ENCODE measurements at regions not wholly inside any gene's neighbourhood (a gene's known extent, or its start where the extent isn't known, plus 50 kb on each side); places are given as distances from the start of the nearest gene placed in this dataset.
"Not testable (repeated sequence)": the region's sequence is repeated elsewhere in the genome, so short reads cannot be mapped to it uniquely, and the experiment has no call there.

DNA sequence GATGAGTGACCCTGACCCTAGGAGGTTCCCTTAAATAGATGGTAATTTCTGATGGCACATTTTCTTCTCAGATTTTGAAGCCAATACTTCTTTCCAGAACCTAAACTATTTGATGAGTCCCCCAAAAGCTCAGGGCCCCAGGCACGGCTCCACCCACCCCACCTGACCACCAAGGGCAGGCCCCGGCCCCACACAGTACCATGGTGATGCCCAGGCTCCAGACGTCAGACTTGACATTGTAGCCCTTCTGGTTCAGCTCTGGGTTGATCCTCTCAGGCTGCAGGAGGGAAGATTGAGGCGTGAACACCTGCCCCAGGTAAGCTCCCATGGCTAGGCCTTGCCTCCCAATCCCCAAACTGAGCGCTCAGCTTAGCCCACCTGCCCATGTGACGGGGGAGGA, 90.3 kb downstream of the KCNJ18 start:
- 76% methylated on average over 3 of the region's 6 CpGs for WGBS (ENCODE audit: insufficient coverage)
- H3K27ac ChIP-seq (ENCODE audit: insufficient read depth in 1 of 2, low read depth in 1 of 2, low read length in 2 of 2, poor library complexity in 1 of 2, severe bottlenecking in 2 of 2); CTCF ChIA-PET; H3K36me3 ChIP-seq (ENCODE audit: control insufficient read depth in 4 of 4, insufficient read depth in 4 of 4, low read length in 3 of 4); H3K27me3 ChIP-seq (replicated peaks in 2 of 5; ENCODE audit: control insufficient read depth in 4 of 5, insufficient read depth in 5 of 5, low read length in 4 of 5); H3K9me3 ChIP-seq (ENCODE audit: control extremely low read depth in 1 of 5, control insufficient read depth in 4 of 5, insufficient read depth in 2 of 5, low read depth in 1 of 5, low read length in 4 of 5); H3K4me1 ChIP-seq (ENCODE audit: control extremely low read depth in 1 of 4, control insufficient read depth in 4 of 4, insufficient read depth in 4 of 4, low read length in 3 of 4); POLR2A ChIA-PET; DNase-seq; H3K4me3 ChIP-seq (ENCODE audit: control insufficient read depth in 1 of 7, extremely low read depth in 1 of 7, insufficient read depth in 4 of 7, low read depth in 2 of 7, low read length in 6 of 7): not testable (repeated sequence)

DNA sequence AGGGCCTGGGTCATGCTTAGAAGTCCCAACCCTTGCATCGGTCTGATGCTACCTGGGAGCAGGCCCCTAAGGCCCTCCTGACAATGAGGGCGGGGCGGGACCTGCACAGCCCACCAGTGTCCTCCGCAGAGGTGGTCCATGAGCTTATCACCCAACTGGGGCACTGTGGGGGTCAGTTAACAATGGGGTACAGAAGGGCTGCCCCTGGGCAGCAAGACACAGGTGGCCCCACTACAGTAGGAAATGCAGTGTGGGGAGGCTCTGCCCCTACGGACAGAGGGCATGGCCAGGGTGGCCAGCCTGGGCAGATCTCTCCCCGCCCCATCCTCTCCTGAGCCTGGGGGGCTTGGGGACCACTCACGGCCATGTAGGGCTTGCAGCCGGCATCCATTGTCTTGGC, 90.7 kb downstream of the KCNJ18 start:
- H3K27ac ChIP-seq (ENCODE audit: insufficient read depth in 1 of 2, low read depth in 1 of 2, low read length in 2 of 2, poor library complexity in 1 of 2, severe bottlenecking in 2 of 2); DNase-seq; H3K36me3 ChIP-seq (ENCODE audit: control insufficient read depth in 4 of 4, insufficient read depth in 4 of 4, low read length in 3 of 4); H3K4me3 ChIP-seq (ENCODE audit: control insufficient read depth in 1 of 7, extremely low read depth in 1 of 7, insufficient read depth in 4 of 7, low read depth in 2 of 7, low read length in 6 of 7); H3K9me3 ChIP-seq (ENCODE audit: control extremely low read depth in 1 of 5, control insufficient read depth in 4 of 5, insufficient read depth in 2 of 5, low read depth in 1 of 5, low read length in 4 of 5); POLR2A ChIA-PET; H3K4me1 ChIP-seq (ENCODE audit: control extremely low read depth in 1 of 4, control insufficient read depth in 4 of 4, insufficient read depth in 4 of 4, low read length in 3 of 4); CTCF ChIA-PET; H3K27me3 ChIP-seq (replicated peaks in 2 of 5; ENCODE audit: control insufficient read depth in 4 of 5, insufficient read depth in 5 of 5, low read length in 4 of 5): not testable (repeated sequence)
- 92% methylated on average over 2 of the region's 8 CpGs for WGBS (ENCODE audit: insufficient coverage)

DNA sequence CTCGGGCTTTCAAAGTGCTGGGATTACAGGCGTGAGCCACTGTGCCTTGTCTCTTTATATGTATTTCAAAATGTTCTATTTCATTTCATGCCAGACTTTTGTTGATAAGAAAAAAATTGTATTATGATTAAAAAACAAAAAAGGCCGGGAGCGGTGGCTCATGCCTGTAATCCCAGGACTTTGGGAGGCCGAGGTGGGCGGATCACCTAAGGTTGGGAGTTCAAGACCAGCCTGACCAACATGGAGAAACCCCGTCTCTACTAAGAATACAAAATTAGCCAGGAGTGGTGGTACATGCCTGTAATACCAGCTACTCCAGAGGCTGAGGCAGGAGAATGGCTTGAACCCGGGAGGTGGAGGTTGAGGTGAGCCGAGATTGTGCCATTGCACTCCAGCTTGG, 121.9 kb downstream of the KCNJ18 start:
- 87% methylated on average over 6 of the region's 9 CpGs for WGBS (ENCODE audit: insufficient coverage)
- POLR2A ChIA-PET; H3K4me3 ChIP-seq (ENCODE audit: control insufficient read depth in 1 of 7, extremely low read depth in 1 of 7, insufficient read depth in 4 of 7, low read depth in 2 of 7, low read length in 6 of 7); H3K36me3 ChIP-seq (ENCODE audit: control insufficient read depth in 4 of 4, insufficient read depth in 4 of 4, low read length in 3 of 4); H3K27me3 ChIP-seq (replicated peaks in 2 of 5; ENCODE audit: control insufficient read depth in 4 of 5, insufficient read depth in 5 of 5, low read length in 4 of 5); CTCF ChIA-PET; DNase-seq; H3K27ac ChIP-seq (ENCODE audit: insufficient read depth in 1 of 2, low read depth in 1 of 2, low read length in 2 of 2, poor library complexity in 1 of 2, severe bottlenecking in 2 of 2); H3K9me3 ChIP-seq (ENCODE audit: control extremely low read depth in 1 of 5, control insufficient read depth in 4 of 5, insufficient read depth in 2 of 5, low read depth in 1 of 5, low read length in 4 of 5); H3K4me1 ChIP-seq (ENCODE audit: control extremely low read depth in 1 of 4, control insufficient read depth in 4 of 4, insufficient read depth in 4 of 4, low read length in 3 of 4): not testable (repeated sequence)

DNA sequence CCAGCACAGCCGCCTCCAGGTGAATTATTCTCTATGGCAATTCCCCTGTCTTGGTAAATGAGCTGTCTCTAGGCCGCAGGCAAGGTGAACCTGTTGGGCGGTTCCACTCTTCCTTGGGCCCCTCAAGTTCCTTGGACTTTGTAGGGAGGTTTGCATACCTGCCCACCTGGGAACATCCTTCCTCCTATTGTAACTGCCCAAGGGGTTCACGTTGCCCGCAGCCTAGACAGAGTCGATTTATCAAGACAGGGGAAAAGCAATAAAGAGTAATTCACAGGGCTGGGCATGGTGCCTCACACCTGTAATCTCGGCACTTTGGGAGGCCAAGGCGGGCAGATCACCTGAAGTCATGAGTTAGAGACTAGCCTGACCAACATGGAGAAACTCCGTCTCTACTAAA, 122.5 kb downstream of the KCNJ18 start:
- H3K27ac ChIP-seq (ENCODE audit: insufficient read depth in 1 of 2, low read depth in 1 of 2, low read length in 2 of 2, poor library complexity in 1 of 2, severe bottlenecking in 2 of 2) = no peak overlapping the region
- no peaks in the 10 kb centered on the region for H3K36me3 ChIP-seq (ENCODE audit: control insufficient read depth in 4 of 4, insufficient read depth in 4 of 4, low read length in 3 of 4)
- 89% methylated on average over 9 of the region's 9 CpGs for WGBS (ENCODE audit: insufficient coverage)
- H3K4me1 ChIP-seq (ENCODE audit: control extremely low read depth in 1 of 4, control insufficient read depth in 4 of 4, insufficient read depth in 4 of 4, low read length in 3 of 4) = no peaks in the 10 kb centered on the region
- no peak for DNase-seq
- ChIA-PET CTCF (no interaction called here), POLR2A (no interaction called here)
- H3K4me3 ChIP-seq (ENCODE audit: control insufficient read depth in 1 of 7, extremely low read depth in 1 of 7, insufficient read depth in 4 of 7, low read depth in 2 of 7, low read length in 6 of 7) = no peak overlapping the region
- H3K9me3 ChIP-seq (ENCODE audit: control extremely low read depth in 1 of 5, control insufficient read depth in 4 of 5, insufficient read depth in 2 of 5, low read depth in 1 of 5, low read length in 4 of 5) = peaks cover 0 to 8% (median 0%) of the 10 kb centered on the region in 5 experiments
- H3K27me3 ChIP-seq (replicated peaks in 2 of 5; ENCODE audit: control insufficient read depth in 4 of 5, insufficient read depth in 5 of 5, low read length in 4 of 5) = peaks cover 0 to 2% (median 0%) of the 10 kb centered on the region in 5 experiments

DNA sequence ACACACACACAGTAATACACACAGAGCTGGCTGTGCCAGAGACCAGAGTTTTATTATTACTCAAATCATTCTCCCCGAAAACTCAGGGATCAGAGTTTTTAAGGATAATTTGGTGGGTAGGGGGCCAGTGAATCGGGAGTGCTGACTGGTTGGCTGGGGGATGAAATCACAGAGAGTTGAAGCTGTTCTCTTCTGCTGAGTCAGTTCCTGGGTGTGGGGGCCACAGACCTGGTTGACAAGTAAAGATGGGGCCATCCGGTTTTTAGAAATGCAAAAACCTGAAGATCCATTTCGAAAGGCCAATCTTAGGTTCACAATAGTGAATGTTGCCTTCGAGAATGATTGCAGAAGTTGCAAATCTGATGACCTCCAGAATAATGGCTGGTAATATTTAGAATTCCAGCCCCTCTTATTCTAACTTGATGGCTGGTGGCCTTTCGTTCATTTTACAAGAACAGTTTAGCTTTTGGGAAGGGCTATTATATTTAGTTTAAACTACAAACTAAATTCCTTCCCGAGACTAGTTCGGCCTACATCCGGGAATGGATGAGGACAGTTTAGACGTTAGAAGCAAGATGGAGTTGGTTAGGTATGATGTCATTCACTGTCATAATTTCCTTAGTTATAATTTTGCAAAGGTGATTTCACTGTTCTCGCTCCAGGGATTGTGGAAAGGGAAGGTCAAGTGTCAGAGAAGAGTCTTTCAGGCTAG, 123.2 kb downstream of the KCNJ18 start:
- H3K9me3 ChIP-seq (ENCODE audit: control extremely low read depth in 1 of 5, control insufficient read depth in 4 of 5, insufficient read depth in 2 of 5, low read depth in 1 of 5, low read length in 4 of 5) = peaks cover 0 to 8% (median 0%) of the 10 kb centered on the region in 5 experiments
- DNase-seq = no peak
- 89% methylated on average over 10 of the region's 11 CpGs for WGBS (ENCODE audit: insufficient coverage)
- H3K36me3 ChIP-seq (ENCODE audit: control insufficient read depth in 4 of 4, insufficient read depth in 4 of 4, low read length in 3 of 4) = no peaks in the 10 kb centered on the region
- POLR2A ChIA-PET = no interaction called here
- no peaks in the 10 kb centered on the region for H3K4me1 ChIP-seq (ENCODE audit: control extremely low read depth in 1 of 4, control insufficient read depth in 4 of 4, insufficient read depth in 4 of 4, low read length in 3 of 4)
- no peak overlapping the region for H3K4me3 ChIP-seq (ENCODE audit: control insufficient read depth in 1 of 7, extremely low read depth in 1 of 7, insufficient read depth in 4 of 7, low read depth in 2 of 7, low read length in 6 of 7)
- CTCF ChIA-PET = no interaction called here
- H3K27me3 ChIP-seq (replicated peaks in 2 of 5; ENCODE audit: control insufficient read depth in 4 of 5, insufficient read depth in 5 of 5, low read length in 4 of 5) = peaks cover 0 to 3% (median 0%) of the 10 kb centered on the region in 5 experiments
- H3K27ac ChIP-seq (ENCODE audit: insufficient read depth in 1 of 2, low read depth in 1 of 2, low read length in 2 of 2, poor library complexity in 1 of 2, severe bottlenecking in 2 of 2) = no peak overlapping the region

DNA sequence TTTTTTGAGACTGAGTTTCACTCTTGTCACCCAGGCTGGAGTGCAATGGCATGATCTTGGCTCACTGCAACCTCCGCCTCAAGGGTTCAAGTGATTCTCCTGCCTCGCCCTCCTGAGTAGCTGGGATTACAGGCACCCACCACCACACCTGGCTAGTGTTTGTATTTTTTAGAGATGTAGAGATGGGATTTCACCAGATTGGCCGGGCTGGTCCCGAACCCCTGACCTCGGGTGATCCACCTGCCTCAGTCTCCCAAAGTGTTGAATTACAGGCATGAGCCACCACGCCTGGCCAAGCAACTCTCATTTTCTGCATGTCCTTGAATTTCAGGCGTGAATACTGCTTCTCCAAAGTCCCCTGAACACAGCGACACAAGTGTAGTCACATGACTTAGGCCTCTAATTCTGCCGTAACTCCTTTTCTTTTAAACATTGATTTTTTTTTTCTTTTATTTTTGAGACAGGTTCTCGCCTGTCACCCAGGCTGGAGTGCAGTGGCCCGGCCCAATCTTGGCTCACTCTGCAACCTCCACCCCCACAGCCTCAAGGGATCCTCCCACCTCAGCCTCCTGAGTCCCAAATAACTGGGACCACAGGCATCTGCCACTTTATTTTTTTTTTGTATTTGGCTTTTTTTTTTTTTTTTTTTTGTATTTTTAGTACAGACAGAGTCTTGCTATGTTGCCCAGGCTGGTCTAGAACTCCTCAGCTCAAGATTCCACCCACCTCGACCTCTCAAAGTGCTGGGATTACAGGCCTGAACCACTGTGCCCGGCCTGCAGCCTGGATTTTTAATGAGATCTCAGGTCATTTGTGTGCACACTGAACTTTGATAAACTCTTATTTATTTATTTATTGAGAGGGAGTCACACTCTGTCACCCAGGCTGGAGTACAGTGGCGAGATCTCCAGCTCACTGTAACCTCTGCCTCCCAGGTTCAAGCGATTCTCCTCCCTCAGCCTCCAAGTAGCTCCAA, 124.6 kb downstream of the KCNJ18 start:
- 79% methylated on average over 13 of the region's 15 CpGs for WGBS (ENCODE audit: insufficient coverage)
- no peaks in the 10 kb centered on the region for H3K36me3 ChIP-seq (ENCODE audit: control insufficient read depth in 4 of 4, insufficient read depth in 4 of 4, low read length in 3 of 4)
- H3K27ac ChIP-seq (ENCODE audit: insufficient read depth in 1 of 2, low read depth in 1 of 2, low read length in 2 of 2, poor library complexity in 1 of 2, severe bottlenecking in 2 of 2) = no peak overlapping the region
- no peak for DNase-seq
- no peaks in the 10 kb centered on the region for H3K4me1 ChIP-seq (ENCODE audit: control extremely low read depth in 1 of 4, control insufficient read depth in 4 of 4, insufficient read depth in 4 of 4, low read length in 3 of 4)
- ChIA-PET POLR2A (no interaction called here), CTCF (no interaction called here)
- peaks cover 0 to 8% (median 0%) of the 10 kb centered on the region in 5 experiments for H3K9me3 ChIP-seq (ENCODE audit: control extremely low read depth in 1 of 5, control insufficient read depth in 4 of 5, insufficient read depth in 2 of 5, low read depth in 1 of 5, low read length in 4 of 5)
- no peak overlapping the region for H3K4me3 ChIP-seq (ENCODE audit: control insufficient read depth in 1 of 7, extremely low read depth in 1 of 7, insufficient read depth in 4 of 7, low read depth in 2 of 7, low read length in 6 of 7)
- H3K27me3 ChIP-seq (replicated peaks in 2 of 5; ENCODE audit: control insufficient read depth in 4 of 5, insufficient read depth in 5 of 5, low read length in 4 of 5) = peaks cover 0 to 8% (median 0%) of the 10 kb centered on the region in 5 experiments

DNA sequence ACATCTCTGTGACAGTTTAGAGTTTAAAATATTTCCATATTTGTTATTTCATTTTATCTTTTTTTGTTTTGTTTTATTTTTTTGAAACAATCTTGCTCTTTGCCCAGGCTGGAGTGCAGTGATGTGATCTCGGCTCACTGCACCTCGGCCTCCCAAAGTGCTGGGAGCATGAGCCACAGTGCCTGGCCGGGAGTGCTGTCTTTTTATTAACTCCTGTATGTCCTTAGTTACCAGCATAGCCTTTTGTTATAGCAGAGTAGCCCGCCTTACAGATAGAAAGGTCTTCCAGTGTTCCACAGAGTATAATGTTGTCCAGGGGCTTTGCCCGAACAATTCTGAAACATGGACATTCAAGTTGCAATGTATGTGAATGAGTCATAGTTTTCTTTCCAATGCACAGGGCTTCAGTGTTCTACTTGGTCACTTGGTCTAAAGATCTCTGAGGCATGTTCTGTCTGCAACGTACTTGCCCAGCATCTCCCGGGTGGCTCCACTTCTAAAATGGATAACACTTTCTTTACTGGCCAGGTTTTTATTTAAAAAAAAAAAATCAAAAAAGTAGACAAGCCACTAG, 125.6 kb downstream of the KCNJ18 start:
- no peaks in the 10 kb centered on the region for H3K36me3 ChIP-seq (ENCODE audit: control insufficient read depth in 4 of 4, insufficient read depth in 4 of 4, low read length in 3 of 4)
- H3K4me1 ChIP-seq (ENCODE audit: control extremely low read depth in 1 of 4, control insufficient read depth in 4 of 4, insufficient read depth in 4 of 4, low read length in 3 of 4) = no peaks in the 10 kb centered on the region
- no peak overlapping the region for H3K27ac ChIP-seq (ENCODE audit: insufficient read depth in 1 of 2, low read depth in 1 of 2, low read length in 2 of 2, poor library complexity in 1 of 2, severe bottlenecking in 2 of 2)
- POLR2A ChIA-PET = no interaction called here
- 83% methylated on average over 5 of the region's 7 CpGs for WGBS (ENCODE audit: insufficient coverage)
- CTCF ChIA-PET = no interaction called here
- DNase-seq = no peak
- peaks cover 0 to 12% (median 0%) of the 10 kb centered on the region in 5 experiments for H3K27me3 ChIP-seq (replicated peaks in 2 of 5; ENCODE audit: control insufficient read depth in 4 of 5, insufficient read depth in 5 of 5, low read length in 4 of 5)
- peaks cover 0 to 8% (median 0%) of the 10 kb centered on the region in 5 experiments for H3K9me3 ChIP-seq (ENCODE audit: control extremely low read depth in 1 of 5, control insufficient read depth in 4 of 5, insufficient read depth in 2 of 5, low read depth in 1 of 5, low read length in 4 of 5)
- H3K4me3 ChIP-seq (ENCODE audit: control insufficient read depth in 1 of 7, extremely low read depth in 1 of 7, insufficient read depth in 4 of 7, low read depth in 2 of 7, low read length in 6 of 7) = no peak overlapping the region
